Fibroblast of mammary gland (primary cell): ENCODE measurements at regions not wholly inside any gene's neighbourhood (a gene's known extent, or its start where the extent isn't known, plus 50 kb on each side); places are given as distances from the start of the nearest gene placed in this dataset.

Source experiments
- DNase-seq: peaks from one replicate; pipeline ENCODE4 v3.0.0-alpha.2; 2010; ENCODE audit warnings: low read depth
- H3K4me3 ChIP-seq: 2 replicates; pipeline ENCODE4 v1.5.1; 2011; ENCODE audit warnings: low read depth, mild to moderate bottlenecking, low read length, moderate library complexity; ENCODE audit not compliant: control insufficient read depth
- CTCF ChIP-seq: conservative IDR thresholded peaks from 2 replicates; pipeline ENCODE4 v1.5.1; 2011; ENCODE audit warnings: low read depth, low read length, inconsistent platforms; ENCODE audit not compliant: control insufficient read depth, insufficient read depth

DNA sequence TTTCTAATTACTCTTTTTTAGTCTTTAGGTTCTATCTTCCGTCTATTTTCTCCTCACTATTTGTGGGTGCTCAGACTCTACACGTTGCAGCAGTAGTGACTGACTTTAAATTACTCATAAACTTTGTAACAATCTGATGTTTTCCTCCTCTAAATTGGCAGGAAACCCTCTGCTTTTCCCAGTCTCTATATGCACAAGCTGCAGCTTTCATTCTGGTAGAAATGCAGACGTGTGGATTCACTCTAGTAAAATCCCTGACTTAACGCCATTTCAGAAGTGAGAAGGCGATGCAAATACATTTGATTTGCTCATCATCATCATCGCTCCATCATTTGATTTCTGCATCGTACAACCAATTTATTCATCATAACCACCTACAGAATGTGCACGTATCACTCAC, 561.0 kb upstream of the ZFHX3 start:
- H3K4me3 ChIP-seq = no peak overlapping the region
- no peak for DNase-seq
- no peak for TF ChIP-seq CTCF

GRCh38 chr16:73605309-73605708, 557.4 kb upstream of the ZFHX3 start:
- no peak overlapping the region for H3K4me3 ChIP-seq
- no peak for TF ChIP-seq CTCF
- DNase-seq = no peak

GRCh38 chr16:73601911-73602310, 554.0 kb upstream of the ZFHX3 start:
- no peak for DNase-seq
- TF ChIP-seq CTCF = no peak
- H3K4me3 ChIP-seq = no peak overlapping the region

- DNase-seq = no peak
- no peak overlapping the region for H3K4me3 ChIP-seq
- TF ChIP-seq CTCF = no peak
These were observed 551.9 kb upstream of the ZFHX3 start for GRCh38 chr16:73599870-73600269.

DNA sequence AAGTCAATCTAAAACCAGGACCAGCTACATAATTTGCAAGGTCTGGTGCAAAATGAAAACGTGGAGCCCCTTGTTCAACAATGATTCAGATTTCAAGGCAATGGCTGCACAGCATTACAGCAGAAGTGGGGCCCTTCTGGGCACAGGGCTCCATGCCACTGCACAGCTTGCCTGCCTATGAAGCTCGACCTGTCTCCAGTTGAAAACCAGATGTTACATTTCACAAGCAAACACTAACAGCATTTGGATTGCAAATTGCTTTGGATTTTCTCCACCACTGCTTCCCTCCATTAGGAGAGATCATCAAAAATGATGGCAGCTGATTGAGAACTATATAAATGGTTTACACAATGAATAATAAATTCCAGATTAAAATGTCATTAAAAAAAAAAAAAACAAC, 551.4 kb upstream of the ZFHX3 start:
- TF ChIP-seq CTCF = no peak
- DNase-seq = no peak
- H3K4me3 ChIP-seq = no peak overlapping the region

DNA sequence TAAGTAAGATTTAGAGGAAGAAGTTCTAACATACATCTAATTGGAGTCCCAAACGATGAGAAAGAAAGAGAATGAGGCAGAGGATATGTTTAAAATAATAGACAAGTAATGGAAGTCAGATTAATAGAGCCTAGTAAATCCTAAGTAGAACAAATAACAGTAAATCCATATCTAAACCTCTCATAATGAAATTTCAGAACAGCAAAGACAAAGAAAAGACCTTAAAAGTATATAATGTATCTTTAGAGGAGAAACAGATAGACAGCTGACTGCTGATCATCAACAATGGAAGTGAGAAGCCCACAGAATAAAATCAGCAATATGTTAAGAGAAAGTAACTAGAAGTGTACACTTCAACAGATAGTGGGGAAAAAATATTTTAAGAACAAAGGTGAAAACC, 536.2 kb upstream of the ZFHX3 start:
- H3K4me3 ChIP-seq = no peak overlapping the region
- DNase-seq = no peak
- TF ChIP-seq CTCF = no peak

GRCh38 chr16:73572135-73572828, 524.4 kb upstream of the ZFHX3 start:
- TF ChIP-seq CTCF = no peak
- no peak for DNase-seq
- no peak overlapping the region for H3K4me3 ChIP-seq
